ENCODE measurements at regions not wholly inside any gene's neighbourhood (a gene's known extent, or its start where the extent isn't known, plus 50 kb on each side); places are given as distances from the start of the nearest gene placed in this dataset.

GRCh38 chrX:43605351-43605750 is 50.7 kb upstream of the MAOA start:
- no peak for TF ChIP-seq REST (IDR thresholded peaks at IDR 0.05; ENCODE audit: insufficient read depth in 1 of 2, low read depth in 2 of 2, low read length in 2 of 2)
- no peak for TF ChIP-seq TAF1 (IDR thresholded peaks at IDR 0.05; ENCODE audit: borderline replicate concordance, insufficient read depth, low read length)
